ENCODE measurements at regions not wholly inside any gene's neighbourhood (a gene's known extent, or its start where the extent isn't known, plus 50 kb on each side); places are given as distances from the start of the nearest gene placed in this dataset.

GRCh38 chr3:148005456-148005855 is 596.3 kb downstream of the ZIC1 start:
- Histone ChIP-seq H3K36me3 (no peaks in the 10 kb centered on the region), H3K27ac (no peak overlapping the region), H3K9me3 (no peaks in the 10 kb centered on the region), H3K4me3 (no peak overlapping the region), H3K4me1 (no peaks in the 10 kb centered on the region), H3K27me3 (no peaks in the 10 kb centered on the region)
- 45% methylated on average over 2 of the region's 2 CpGs for WGBS (ENCODE audit: insufficient coverage, low coverage, low lambda C conversion rate, missing lambda C conversion rate)
- ATAC-seq (no peak), DNase-seq (no peak)
- intact Hi-C loops (cut with DNase I) = no loop called here
- no peak for TF ChIP-seq CTCF (IDR thresholded peaks at IDR 0.05)
- TF ChIP-seq POLR2A (IDR thresholded peaks at IDR 0.05) = no peak

- Histone ChIP-seq H3K9me3 (no peaks in the 10 kb centered on the region), H3K4me3 (no peak overlapping the region), H3K27ac (no peak overlapping the region), H3K36me3 (no peaks in the 10 kb centered on the region), H3K27me3 (no peaks in the 10 kb centered on the region), H3K4me1 (no peaks in the 10 kb centered on the region)
- TF ChIP-seq CTCF (IDR thresholded peaks at IDR 0.05) (no peak), POLR2A (IDR thresholded peaks at IDR 0.05) (no peak)
- ATAC-seq (no peak), DNase-seq (no peak)
- intact Hi-C loops (cut with DNase I) = no loop called here
Measured at GRCh38 chr3:148006508-148006907, 597.3 kb downstream of the ZIC1 start.

GRCh38 chr3:148008591-148008990 is 599.4 kb downstream of the ZIC1 start:
- WGBS (ENCODE audit: insufficient coverage, low coverage, low lambda C conversion rate, missing lambda C conversion rate) = 36% methylated on average over 1 of the region's 1 CpG
- Histone ChIP-seq H3K36me3 (no peaks in the 10 kb centered on the region), H3K9me3 (no peaks in the 10 kb centered on the region), H3K4me1 (no peaks in the 10 kb centered on the region), H3K4me3 (no peak overlapping the region), H3K27me3 (no peaks in the 10 kb centered on the region), H3K27ac (no peak overlapping the region)
- intact Hi-C loops (cut with DNase I) = no loop called here
- ATAC-seq (no peak), DNase-seq (no peak)
- TF ChIP-seq POLR2A (IDR thresholded peaks at IDR 0.05) (no peak), CTCF (IDR thresholded peaks at IDR 0.05) (no peak)

- ATAC-seq (no peak), DNase-seq (no peak)
- no peaks in the 10 kb centered on the region for H3K36me3 ChIP-seq
- WGBS (ENCODE audit: insufficient coverage, low coverage, low lambda C conversion rate, missing lambda C conversion rate) = 20% methylated on average over 1 of the region's 1 CpG
- TF ChIP-seq CTCF (IDR thresholded peaks at IDR 0.05) = no peak
- no peak for TF ChIP-seq POLR2A (IDR thresholded peaks at IDR 0.05)
- H3K27me3 ChIP-seq = no peaks in the 10 kb centered on the region
- no peaks in the 10 kb centered on the region for H3K9me3 ChIP-seq
- no peak overlapping the region for H3K27ac ChIP-seq
- no peak overlapping the region for H3K4me3 ChIP-seq
- no peaks in the 10 kb centered on the region for H3K4me1 ChIP-seq
- intact Hi-C loops (cut with DNase I) = no loop called here
Measured at GRCh38 chr3:148020861-148021260, 611.7 kb downstream of the ZIC1 start.

- Histone ChIP-seq H3K9me3 (no peaks in the 10 kb centered on the region), H3K4me1 (no peaks in the 10 kb centered on the region), H3K27ac (no peak overlapping the region), H3K4me3 (no peak overlapping the region), H3K27me3 (no peaks in the 10 kb centered on the region), H3K36me3 (no peaks in the 10 kb centered on the region)
- intact Hi-C loops (cut with DNase I) = no loop called here
- no peak for DNase-seq
- no peak for ATAC-seq
- WGBS (ENCODE audit: insufficient coverage, low coverage, low lambda C conversion rate, missing lambda C conversion rate) = 82% methylated on average over 6 of the region's 6 CpGs
- TF ChIP-seq CTCF (IDR thresholded peaks at IDR 0.05) (no peak), POLR2A (IDR thresholded peaks at IDR 0.05) (no peak)
Measured at GRCh38 chr3:148021381-148021780, 612.2 kb downstream of the ZIC1 start.
